Astrocyte (in vitro differentiated cells and primary cell): ENCODE measurements at regions not wholly inside any gene's neighbourhood (a gene's known extent, or its start where the extent isn't known, plus 50 kb on each side); places are given as distances from the start of the nearest gene placed in this dataset.

Experiments
- CTCF ChIP-seq: IDR thresholded peaks from 2 replicates; pipeline ENCODE4 v1.5.1; 2011; ENCODE audit warnings: low read depth, mild to moderate bottlenecking, inconsistent platforms, low read length, moderate library complexity; ENCODE audit not compliant: insufficient read depth
- EZH2 ChIP-seq: IDR thresholded peaks from 2 replicates; pipeline ENCODE4 v1.6.1; 2012; ENCODE audit warnings: mild to moderate bottlenecking, low read length, inconsistent platforms; ENCODE audit not compliant: insufficient read depth

- TF ChIP-seq CTCF = no peak
- no peak for TF ChIP-seq EZH2
Measured at GRCh38 chr21:36235058-36235582, 78.5 kb downstream of the DOP1B start.
